ENCODE measurements at regions not wholly inside any gene's neighbourhood (a gene's known extent, or its start where the extent isn't known, plus 50 kb on each side); places are given as distances from the start of the nearest gene placed in this dataset.

DNA sequence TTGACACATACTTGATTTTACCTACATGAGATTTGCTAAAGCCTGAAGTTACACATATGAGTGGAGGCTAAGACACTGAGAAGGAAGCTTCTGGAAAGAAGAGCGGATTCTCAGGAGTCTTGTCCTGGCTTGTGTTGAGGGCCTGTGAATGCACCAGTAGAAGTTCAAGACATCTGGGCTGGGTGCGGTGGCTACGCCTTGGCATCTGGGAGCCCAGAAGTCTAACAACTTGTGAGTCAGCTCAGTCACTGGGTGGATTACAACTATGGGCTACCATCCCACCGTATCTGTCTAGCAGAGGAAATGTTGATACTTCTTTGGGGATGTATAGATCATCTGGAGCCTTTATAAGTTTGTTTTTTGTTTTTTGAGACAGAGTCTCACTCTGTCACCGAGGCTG, 375.6 kb upstream of the SMIM31 start:
- TF ChIP-seq, protein P1, sequence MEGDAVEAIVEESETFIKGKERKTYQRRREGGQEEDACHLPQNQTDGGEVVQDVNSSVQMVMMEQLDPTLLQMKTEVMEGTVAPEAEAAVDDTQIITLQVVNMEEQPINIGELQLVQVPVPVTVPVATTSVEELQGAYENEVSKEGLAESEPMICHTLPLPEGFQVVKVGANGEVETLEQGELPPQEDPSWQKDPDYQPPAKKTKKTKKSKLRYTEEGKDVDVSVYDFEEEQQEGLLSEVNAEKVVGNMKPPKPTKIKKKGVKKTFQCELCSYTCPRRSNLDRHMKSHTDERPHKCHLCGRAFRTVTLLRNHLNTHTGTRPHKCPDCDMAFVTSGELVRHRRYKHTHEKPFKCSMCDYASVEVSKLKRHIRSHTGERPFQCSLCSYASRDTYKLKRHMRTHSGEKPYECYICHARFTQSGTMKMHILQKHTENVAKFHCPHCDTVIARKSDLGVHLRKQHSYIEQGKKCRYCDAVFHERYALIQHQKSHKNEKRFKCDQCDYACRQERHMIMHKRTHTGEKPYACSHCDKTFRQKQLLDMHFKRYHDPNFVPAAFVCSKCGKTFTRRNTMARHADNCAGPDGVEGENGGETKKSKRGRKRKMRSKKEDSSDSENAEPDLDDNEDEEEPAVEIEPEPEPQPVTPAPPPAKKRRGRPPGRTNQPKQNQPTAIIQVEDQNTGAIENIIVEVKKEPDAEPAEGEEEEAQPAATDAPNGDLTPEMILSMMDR (IDR thresholded peaks at IDR 0.05; ENCODE audit: low read depth, low read length) = no peak
- no peak for TF ChIP-seq POLR2A (IDR thresholded peaks at IDR 0.05; ENCODE audit: extremely low read depth, insufficient read length)

Data from NB4 (cell line).